ENCODE measurements at regions not wholly inside any gene's neighbourhood (a gene's known extent, or its start where the extent isn't known, plus 50 kb on each side); places are given as distances from the start of the nearest gene placed in this dataset.

DNA sequence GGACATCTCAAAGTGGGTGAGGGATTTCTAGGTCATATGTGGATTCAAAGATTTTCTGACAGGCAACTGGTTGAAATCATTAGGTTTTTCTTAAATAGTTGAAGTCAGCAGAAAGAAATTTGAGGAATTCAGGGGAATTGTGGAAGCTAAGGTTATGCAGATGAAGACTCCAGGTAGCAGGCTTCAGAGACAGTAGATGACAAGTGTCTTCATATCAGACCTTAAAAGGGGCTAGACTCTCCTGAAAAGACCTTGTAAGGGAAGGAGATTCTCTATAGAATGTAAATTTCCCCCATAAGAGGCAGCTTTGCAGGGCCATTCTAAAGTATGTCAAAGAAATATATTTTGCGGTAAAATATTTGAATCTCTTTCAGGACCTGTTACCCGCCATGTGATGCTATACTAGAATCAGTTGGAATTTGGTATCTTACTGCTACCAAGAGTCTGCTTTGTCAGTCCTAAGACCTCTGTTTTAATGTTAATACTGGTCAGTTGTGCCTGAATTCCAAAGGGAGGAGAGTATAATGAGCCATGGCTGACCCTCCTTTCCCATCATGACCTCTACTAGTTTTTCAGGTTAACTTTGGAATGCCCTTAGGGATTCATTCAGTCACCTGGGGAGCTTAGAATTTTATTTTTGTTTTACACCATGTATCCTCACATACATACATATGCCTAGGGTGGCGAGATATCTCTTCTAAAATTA lies 1115.5 kb upstream of the SLC10A2 start:
- no peak for DNase-seq

GRCh38 chr13:104170980-104171555 lies 1104.9 kb upstream of the SLC10A2 start:
- DNase-seq, result peak; percentile 9

GRCh38 chr13:104163866-104164630 lies 1097.8 kb upstream of the SLC10A2 start:
- no peak for DNase-seq

- DNase-seq, result peak; percentile 27
These were observed 1094.3 kb upstream of the SLC10A2 start for GRCh38 chr13:104160536-104160935.

GRCh38 chr13:104143760-104144416 lies 1077.7 kb upstream of the SLC10A2 start:
- peak; percentile 19 for DNase-seq

DNA sequence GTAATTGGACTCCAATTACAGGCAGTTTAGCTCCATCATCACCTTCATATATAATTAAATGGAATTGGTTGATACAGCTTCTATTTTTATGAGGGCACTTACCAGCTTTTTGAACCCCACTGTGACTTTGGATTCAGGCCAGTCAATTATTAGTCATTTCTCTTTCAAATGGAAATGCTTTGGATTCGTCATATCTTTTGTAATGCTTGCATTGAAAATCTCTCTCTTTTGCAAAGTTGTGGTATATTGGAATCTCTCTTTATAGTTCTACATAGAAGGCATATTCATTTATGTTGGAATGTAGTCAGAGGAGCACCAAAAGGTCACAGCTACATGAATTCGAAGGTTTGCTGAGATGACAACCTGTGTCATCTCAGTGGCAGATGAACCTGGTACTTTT lies 1074.3 kb upstream of the SLC10A2 start:
- DNase-seq, result no peak

DNA sequence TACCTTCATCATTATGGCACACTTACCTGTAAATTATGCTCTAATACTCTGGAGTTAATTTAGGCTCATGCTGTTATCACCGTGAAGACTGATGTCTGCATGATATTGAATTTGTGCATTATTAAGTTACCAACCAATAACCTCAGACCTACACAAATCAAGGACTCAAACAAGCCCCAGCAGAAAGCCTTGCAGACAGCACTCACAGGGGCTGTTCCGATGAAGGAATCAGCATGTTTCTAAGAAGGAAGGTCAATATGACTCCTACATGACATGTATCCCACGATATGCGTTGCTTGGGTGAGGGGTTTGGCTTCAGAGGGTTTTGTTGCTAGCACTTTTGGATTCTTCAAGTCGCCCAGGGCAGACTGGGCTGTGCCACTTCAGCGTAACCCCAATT lies 1071.2 kb upstream of the SLC10A2 start:
- DNase-seq, result no peak

DNA sequence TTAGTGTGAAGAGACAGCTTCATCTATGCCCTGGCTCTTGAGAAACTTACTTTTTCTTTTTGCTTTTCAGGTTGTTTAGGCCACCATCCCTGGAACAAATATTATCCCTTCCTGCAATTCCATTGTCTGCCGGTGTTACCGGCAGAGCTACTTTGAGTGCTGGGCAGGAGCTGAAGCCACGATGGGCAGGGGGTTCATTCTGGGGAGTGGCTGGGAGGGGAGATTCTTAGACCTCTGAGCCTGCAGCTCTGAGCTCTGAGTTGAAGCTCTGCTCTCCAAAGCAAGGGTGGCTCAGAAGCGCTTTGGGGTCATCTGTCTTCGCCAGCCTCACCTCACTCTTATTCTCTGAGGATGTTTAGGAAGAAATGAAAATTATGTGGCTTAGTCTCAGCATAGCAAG lies 1066.6 kb upstream of the SLC10A2 start:
- DNase-seq, result no peak

DNA sequence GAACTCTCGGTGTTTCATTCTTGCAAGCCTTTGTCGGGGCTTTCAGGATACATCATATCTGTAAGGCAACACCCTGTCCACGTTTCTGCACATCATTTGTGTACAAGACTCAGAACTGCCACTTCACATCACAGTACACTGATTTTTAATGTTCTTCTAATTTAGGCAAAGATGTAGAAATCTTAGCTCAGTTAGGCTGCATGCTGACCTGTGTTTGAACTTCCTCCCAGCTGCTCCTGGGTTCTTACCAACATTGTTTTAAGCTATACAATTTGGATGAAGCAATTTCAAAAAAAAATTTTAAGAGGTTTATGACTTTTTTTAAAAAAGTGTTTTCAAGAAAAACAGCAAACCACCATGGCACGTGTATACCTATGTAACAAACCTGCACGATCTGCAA lies 1047.9 kb upstream of the SLC10A2 start:
- peak; percentile 14 for DNase-seq

- no peak for DNase-seq
These were observed 1044.8 kb upstream of the SLC10A2 start for GRCh38 chr13:104111031-104111430.

GRCh38 chr13:104106705-104107393 lies 1040.6 kb upstream of the SLC10A2 start:
- no peak for DNase-seq

DNA sequence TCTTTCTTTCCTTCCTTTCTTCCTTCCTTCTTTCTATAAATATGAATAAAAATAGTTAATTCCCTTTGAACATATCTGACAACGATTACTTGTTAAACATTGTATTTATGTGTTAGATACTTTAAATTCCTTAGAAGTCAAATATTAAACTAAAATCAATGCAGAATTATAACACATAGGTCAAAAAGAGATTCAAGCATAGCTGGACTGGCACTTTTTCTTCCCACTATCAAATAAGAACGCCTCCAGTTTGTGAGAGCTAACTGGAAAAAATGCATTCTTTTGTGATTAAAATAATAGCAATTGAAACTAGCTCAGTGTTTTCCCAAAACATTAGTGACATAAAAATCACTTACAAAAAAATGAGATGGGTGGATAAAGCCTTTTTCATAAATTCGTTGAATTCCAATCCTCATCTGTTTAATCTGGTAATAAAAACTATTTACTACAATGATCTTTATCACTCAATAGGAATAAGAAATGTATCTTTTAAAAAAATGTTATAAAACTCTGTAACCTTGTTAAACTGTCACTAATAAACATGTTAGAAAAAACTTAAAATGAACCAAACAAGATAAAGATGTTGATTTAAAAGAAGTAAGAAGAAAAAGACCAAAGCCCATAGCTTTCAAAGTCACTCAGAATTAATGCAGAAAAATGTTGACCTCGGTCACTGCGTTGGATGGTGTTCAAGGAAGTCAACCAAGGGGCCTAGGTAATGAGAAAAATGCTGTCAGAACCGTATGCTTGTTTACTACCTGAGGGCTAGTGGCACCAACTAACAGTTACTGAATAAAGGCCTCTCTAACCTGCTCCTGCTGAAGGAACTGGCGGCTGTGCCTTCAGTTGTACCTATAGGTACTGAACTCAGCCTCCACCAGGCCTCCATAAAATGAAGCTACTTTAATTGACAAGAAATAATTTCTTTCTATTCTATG lies 1039.5 kb upstream of the SLC10A2 start:
- peak; percentile 24 for DNase-seq

DNA sequence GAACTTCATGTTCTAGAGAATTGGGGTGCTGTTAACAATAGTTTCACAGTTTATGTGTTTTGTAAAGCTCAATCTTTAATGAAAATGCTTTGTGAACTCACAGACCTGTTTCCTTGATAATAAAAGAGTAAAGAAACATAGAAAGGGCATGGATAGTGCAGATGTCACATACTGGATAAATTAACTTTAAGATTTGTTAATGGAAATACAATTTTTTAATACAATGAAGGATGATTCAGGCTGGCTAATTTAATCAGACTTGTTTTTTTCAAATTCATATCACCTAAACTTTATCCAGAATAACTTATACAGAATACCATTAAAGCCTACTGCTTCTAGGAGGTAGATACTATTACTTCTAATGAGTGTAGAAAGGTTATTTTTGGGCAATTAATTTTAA lies 1033.5 kb upstream of the SLC10A2 start:
- no peak for DNase-seq

- DNase-seq, result no peak
These were observed 1032.2 kb upstream of the SLC10A2 start for GRCh38 chr13:104098421-104098820.

GRCh38 chr13:104086759-104087158 lies 1020.5 kb upstream of the SLC10A2 start:
- DNase-seq, result no peak

GRCh38 chr13:104086210-104086609 lies 1020.0 kb upstream of the SLC10A2 start:
- DNase-seq, result no peak

DNA sequence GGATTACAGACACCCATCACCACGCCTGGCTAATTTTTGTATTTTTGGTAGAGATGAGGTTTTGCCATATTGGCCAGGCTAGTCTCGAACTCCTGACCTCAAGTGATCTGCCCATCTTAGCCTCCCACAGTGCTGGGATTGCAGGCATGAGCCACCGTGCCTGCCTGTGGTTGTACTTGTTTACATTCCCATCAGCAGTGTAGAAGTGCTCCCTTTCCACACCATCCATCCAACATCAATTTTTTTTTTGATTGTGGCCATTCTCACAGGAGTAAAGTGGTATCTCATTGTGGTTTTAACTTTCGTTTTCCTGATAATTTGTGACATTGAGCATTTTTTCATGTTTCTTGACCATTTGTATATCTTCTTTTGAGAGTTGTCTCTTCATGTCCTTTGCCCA lies 1019.4 kb upstream of the SLC10A2 start:
- no peak for DNase-seq

GRCh38 chr13:104074326-104074725 lies 1008.1 kb upstream of the SLC10A2 start:
- DNase-seq, result no peak

- DNase-seq, result no peak
These were observed 1005.6 kb upstream of the SLC10A2 start for GRCh38 chr13:104071806-104072205.

GRCh38 chr13:104065328-104065727 lies 999.1 kb upstream of the SLC10A2 start:
- DNase-seq, result no peak

GRCh38 chr13:104057861-104058260 lies 991.6 kb upstream of the SLC10A2 start:
- DNase-seq, result no peak

Measured in renal pelvis (tissue), 1 donor.